HEK293 (cell line): ENCODE measurements at regions not wholly inside any gene's neighbourhood (a gene's known extent, or its start where the extent isn't known, plus 50 kb on each side); places are given as distances from the start of the nearest gene placed in this dataset.

Experiments
- CTCF ChIA-PET: fragments of 350-600 bp; formaldehyde crosslinking; extraction: SDS; loops from one replicate; lab custom pipeline; 2021; ENCODE audit warnings: antibody characterized with exemption; lab: Yijun Ruan, JAX
- POLR2A ChIA-PET: fragments of 300-600 bp; formaldehyde crosslinking; extraction: SDS; loops from one replicate; lab custom pipeline; 2020; ENCODE audit warnings: antibody characterized with exemption, inconsistent platforms; lab: Yijun Ruan, JAX
- H3K27ac ChIP-seq: fragments of 200-500 bp; sonication (Bioruptor generic); 2 replicates; pipeline ENCODE4 v1.5.1; 2014; ENCODE audit warnings: low read depth, low read length, control low read depth, inconsistent platforms; ENCODE audit errors: extremely low read depth
- H3K36me3 ChIP-seq, 2 experiments: fragments of 200-500 bp in 1 of 2; sonication (Bioruptor generic) in 1 of 2; 1 replicate in 1 of 2; 2 replicates in 1 of 2; pipeline ENCODE4 v1.5.1; 2014 to 2017; ENCODE audit warnings: inconsistent platforms in 2 of 2, low read length in 2 of 2; ENCODE audit not compliant: control insufficient read depth in 2 of 2, insufficient read depth in 1 of 2
- H3K4me1 ChIP-seq: fragments of 200-500 bp; sonication (Bioruptor generic); 2 replicates; pipeline ENCODE4 v1.5.1; 2014; ENCODE audit warnings: mild to moderate bottlenecking, low read length, inconsistent platforms; ENCODE audit not compliant: control insufficient read depth, insufficient read depth
- H3K4me3 ChIP-seq: 2 replicates; pipeline ENCODE4 v1.5.1; 2011; ENCODE audit warnings: low read depth, mild to moderate bottlenecking, control low read depth, low read length, moderate library complexity
- H3K9me3 ChIP-seq: fragments of 200-500 bp; sonication (Bioruptor generic); 2 replicates; pipeline ENCODE4 v1.5.1; 2014; ENCODE audit warnings: low read depth, low read length, inconsistent platforms; ENCODE audit not compliant: control insufficient read depth, insufficient read depth
- HOXA7 ChIP-seq: sonication (generic); formaldehyde crosslinking; IDR thresholded peaks from 2 replicates; pipeline ENCODE4 v1.8.1; 2022; ENCODE audit warnings: missing genetic modification reagents, borderline replicate concordance
- MEIS1 ChIP-seq: sonication (generic); formaldehyde crosslinking; IDR thresholded peaks from 2 replicates; pipeline ENCODE4 v1.8.1; 2022; ENCODE audit warnings: missing genetic modification reagents, mild to moderate bottlenecking, borderline replicate concordance
- MZF1 ChIP-seq: fragments of 450-650 bp; formaldehyde crosslinking; IDR thresholded peaks from 2 replicates; pipeline ENCODE4 v1.5.1; 2017; ENCODE audit warnings: missing biosample characterization, missing genetic modification characterization, borderline replicate concordance
- RBAK ChIP-seq: fragments of 450-650 bp; formaldehyde crosslinking; IDR thresholded peaks from 2 replicates; pipeline ENCODE4 v1.5.1; 2016; ENCODE audit warnings: missing biosample characterization, missing genetic modification characterization
- SCRT2 ChIP-seq: fragments of 450-650 bp; formaldehyde crosslinking; IDR thresholded peaks from 2 replicates; pipeline ENCODE4 v1.5.1; 2016; ENCODE audit warnings: missing biosample characterization, missing genetic modification characterization
- ZFHX2 ChIP-seq: fragments of 450-650 bp; formaldehyde crosslinking; conservative IDR thresholded peaks from 2 replicates; pipeline ENCODE4 v1.5.1; 2016; ENCODE audit warnings: missing biosample characterization, missing genetic modification characterization
- ZFP41 ChIP-seq: fragments of 450-650 bp; formaldehyde crosslinking; IDR thresholded peaks from 2 replicates; pipeline ENCODE4 v1.5.1; 2016; ENCODE audit warnings: missing biosample characterization, missing genetic modification characterization, borderline replicate concordance
- ZFP69B ChIP-seq: fragments of 450-650 bp; formaldehyde crosslinking; IDR thresholded peaks from 2 replicates; pipeline ENCODE4 v1.5.1; 2016; ENCODE audit warnings: missing biosample characterization, missing genetic modification characterization
- ZNF211 ChIP-seq: fragments of 450-650 bp; formaldehyde crosslinking; IDR thresholded peaks from 2 replicates; pipeline ENCODE4 v1.5.1; 2016; ENCODE audit warnings: low read depth, missing biosample characterization, missing genetic modification characterization
- ZNF596 ChIP-seq: fragments of 450-650 bp; IDR thresholded peaks from 2 replicates; pipeline ENCODE4 v1.5.0; 2018; ENCODE audit warnings: missing biosample characterization, mild to moderate bottlenecking, missing genetic modification characterization, moderate library complexity
- ZNF660 ChIP-seq: fragments of 450-650 bp; IDR thresholded peaks from 2 replicates; pipeline ENCODE4 v1.5.1; 2018; ENCODE audit warnings: missing biosample characterization, mild to moderate bottlenecking, missing genetic modification characterization
- ZNF664 ChIP-seq: fragments of 450-650 bp; formaldehyde crosslinking; IDR thresholded peaks from 2 replicates; pipeline ENCODE4 v1.5.1; 2016; ENCODE audit warnings: missing biosample characterization, missing genetic modification characterization
- ZNF76 ChIP-seq: fragments of 450-650 bp; formaldehyde crosslinking; IDR thresholded peaks from 2 replicates; pipeline ENCODE4; 2016; ENCODE audit warnings: low read depth, missing biosample characterization, missing genetic modification characterization, borderline replicate concordance
- TF ChIP-seq, protein P1 (sequence below): fragments of 450-650 bp; formaldehyde crosslinking; IDR thresholded peaks from 2 replicates; pipeline ENCODE4 v1.5.1; 2016; ENCODE audit warnings: missing biosample characterization, missing genetic modification characterization
- TF ChIP-seq, protein P2 (sequence below): fragments of 450-650 bp; formaldehyde crosslinking; IDR thresholded peaks from 2 replicates; pipeline ENCODE4 v1.5.1; 2016; ENCODE audit warnings: missing biosample characterization, missing genetic modification characterization
- TF ChIP-seq, protein P3 (sequence below): fragments of 450-650 bp; formaldehyde crosslinking; IDR thresholded peaks from 2 replicates; pipeline ENCODE4 v1.5.1; 2016; ENCODE audit warnings: missing biosample characterization, missing genetic modification characterization
- TF ChIP-seq, protein P4 (sequence below): fragments of 450-650 bp; formaldehyde crosslinking; IDR thresholded peaks from 2 replicates; pipeline ENCODE4 v1.5.1; 2017; ENCODE audit warnings: missing biosample characterization, missing genetic modification characterization
- TF ChIP-seq, protein P5 (sequence below): fragments of 450-650 bp; IDR thresholded peaks from 2 replicates; pipeline ENCODE4 v1.5.1; 2018; ENCODE audit warnings: missing biosample characterization, mild to moderate bottlenecking, missing genetic modification characterization

DNA sequence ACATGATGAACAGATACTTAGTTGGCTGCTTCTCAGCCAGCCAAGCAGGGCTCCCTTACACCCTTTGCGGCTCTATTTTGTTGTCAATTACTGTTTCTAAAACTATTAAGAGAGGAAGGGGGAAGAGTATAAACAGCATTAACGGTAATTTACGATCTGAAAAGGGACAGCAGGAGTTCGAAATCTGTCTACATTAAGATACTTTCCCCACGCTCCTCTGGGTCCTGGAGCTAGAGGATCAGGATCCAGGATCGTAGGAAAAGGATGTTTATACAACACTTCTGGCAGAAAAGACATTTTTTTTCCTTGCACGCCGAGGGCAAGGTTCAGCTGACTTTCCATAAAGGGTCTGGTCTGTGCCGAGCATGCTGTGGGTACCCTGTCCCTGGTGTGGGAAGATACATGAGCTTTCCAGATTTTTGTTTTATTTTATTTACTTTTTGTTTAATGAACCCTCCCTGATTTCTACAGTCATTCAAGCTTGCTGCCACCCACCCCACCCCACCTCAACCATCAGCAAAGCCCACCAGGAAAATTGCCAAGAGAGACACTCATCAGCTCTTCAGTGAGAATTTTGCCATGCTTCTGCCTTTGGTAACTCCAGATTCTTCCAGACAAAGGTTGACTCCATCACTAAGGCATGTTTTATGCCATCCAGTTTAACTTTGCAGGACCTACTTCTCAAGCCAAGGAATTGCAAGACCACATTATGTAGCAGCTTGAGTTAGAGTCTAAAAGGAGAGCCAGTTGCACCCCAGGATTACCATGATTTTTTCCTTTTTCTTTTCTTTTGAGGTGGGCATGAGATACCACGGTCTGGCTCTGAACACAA, 188.1 kb downstream of the QDPR start:
- no peak overlapping the region for H3K27ac ChIP-seq
- H3K9me3 ChIP-seq, result no peaks in the 10 kb centered on the region
- H3K4me3 ChIP-seq, result no peak overlapping the region
- ChIA-PET POLR2A (interaction anchor here (0.7 kb wide), 1 partner anchor 530 kb away, joined by 3 read pairs; no protein-coding TSS in a partner anchor), CTCF (interaction anchor here (0.6 to 1.7 kb wide), 19 partner anchors 8 to 1033 kb away, joined by 3 to 6 read pairs (median 3); no protein-coding TSS in a partner anchor)
- no peaks in the 10 kb centered on the region for H3K4me1 ChIP-seq
- TF ChIP-seq, protein P1, sequence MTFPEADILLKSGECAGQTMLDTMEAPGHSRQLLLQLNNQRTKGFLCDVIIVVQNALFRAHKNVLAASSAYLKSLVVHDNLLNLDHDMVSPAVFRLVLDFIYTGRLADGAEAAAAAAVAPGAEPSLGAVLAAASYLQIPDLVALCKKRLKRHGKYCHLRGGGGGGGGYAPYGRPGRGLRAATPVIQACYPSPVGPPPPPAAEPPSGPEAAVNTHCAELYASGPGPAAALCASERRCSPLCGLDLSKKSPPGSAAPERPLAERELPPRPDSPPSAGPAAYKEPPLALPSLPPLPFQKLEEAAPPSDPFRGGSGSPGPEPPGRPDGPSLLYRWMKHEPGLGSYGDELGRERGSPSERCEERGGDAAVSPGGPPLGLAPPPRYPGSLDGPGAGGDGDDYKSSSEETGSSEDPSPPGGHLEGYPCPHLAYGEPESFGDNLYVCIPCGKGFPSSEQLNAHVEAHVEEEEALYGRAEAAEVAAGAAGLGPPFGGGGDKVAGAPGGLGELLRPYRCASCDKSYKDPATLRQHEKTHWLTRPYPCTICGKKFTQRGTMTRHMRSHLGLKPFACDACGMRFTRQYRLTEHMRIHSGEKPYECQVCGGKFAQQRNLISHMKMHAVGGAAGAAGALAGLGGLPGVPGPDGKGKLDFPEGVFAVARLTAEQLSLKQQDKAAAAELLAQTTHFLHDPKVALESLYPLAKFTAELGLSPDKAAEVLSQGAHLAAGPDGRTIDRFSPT (tag by site-specific recombination), result no peak
- TF ChIP-seq ZFHX2 (tag by site-specific recombination), result no peak
- no peak for TF ChIP-seq HOXA7 (CRISPR knock-in tag)
- no peak for TF ChIP-seq SCRT2 (tag by site-specific recombination)
- TF ChIP-seq, protein P2, sequence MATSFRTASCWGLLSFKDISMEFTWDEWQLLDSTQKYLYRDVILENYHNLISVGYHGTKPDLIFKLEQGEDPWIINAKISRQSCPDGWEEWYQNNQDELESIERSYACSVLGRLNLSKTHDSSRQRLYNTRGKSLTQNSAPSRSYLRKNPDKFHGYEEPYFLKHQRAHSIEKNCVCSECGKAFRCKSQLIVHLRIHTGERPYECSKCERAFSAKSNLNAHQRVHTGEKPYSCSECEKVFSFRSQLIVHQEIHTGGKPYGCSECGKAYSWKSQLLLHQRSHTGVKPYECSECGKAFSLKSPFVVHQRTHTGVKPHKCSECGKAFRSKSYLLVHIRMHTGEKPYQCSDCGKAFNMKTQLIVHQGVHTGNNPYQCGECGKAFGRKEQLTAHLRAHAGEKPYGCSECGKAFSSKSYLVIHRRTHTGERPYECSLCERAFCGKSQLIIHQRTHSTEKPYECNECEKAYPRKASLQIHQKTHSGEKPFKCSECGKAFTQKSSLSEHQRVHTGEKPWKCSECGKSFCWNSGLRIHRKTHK (tag by site-specific recombination), result no peak
- no peak for TF ChIP-seq ZNF211 (tag by site-specific recombination)
- no peak for TF ChIP-seq ZNF596 (tag by site-specific recombination)
- TF ChIP-seq ZFP69B (tag by site-specific recombination), result no peak
- TF ChIP-seq ZNF664 (tag by site-specific recombination), result no peak
- TF ChIP-seq, protein P3, sequence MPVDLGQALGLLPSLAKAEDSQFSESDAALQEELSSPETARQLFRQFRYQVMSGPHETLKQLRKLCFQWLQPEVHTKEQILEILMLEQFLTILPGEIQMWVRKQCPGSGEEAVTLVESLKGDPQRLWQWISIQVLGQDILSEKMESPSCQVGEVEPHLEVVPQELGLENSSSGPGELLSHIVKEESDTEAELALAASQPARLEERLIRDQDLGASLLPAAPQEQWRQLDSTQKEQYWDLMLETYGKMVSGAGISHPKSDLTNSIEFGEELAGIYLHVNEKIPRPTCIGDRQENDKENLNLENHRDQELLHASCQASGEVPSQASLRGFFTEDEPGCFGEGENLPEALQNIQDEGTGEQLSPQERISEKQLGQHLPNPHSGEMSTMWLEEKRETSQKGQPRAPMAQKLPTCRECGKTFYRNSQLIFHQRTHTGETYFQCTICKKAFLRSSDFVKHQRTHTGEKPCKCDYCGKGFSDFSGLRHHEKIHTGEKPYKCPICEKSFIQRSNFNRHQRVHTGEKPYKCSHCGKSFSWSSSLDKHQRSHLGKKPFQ (tag by site-specific recombination), result no peak
- no peak for TF ChIP-seq MEIS1 (CRISPR knock-in tag)
- TF ChIP-seq ZNF660 (tag by site-specific recombination), result no peak
- TF ChIP-seq ZNF76 (tag by site-specific recombination), result no peak
- no peak for TF ChIP-seq ZFP41 (tag by site-specific recombination)
- TF ChIP-seq, protein P4, sequence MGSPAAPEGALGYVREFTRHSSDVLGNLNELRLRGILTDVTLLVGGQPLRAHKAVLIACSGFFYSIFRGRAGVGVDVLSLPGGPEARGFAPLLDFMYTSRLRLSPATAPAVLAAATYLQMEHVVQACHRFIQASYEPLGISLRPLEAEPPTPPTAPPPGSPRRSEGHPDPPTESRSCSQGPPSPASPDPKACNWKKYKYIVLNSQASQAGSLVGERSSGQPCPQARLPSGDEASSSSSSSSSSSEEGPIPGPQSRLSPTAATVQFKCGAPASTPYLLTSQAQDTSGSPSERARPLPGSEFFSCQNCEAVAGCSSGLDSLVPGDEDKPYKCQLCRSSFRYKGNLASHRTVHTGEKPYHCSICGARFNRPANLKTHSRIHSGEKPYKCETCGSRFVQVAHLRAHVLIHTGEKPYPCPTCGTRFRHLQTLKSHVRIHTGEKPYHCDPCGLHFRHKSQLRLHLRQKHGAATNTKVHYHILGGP (tag by site-specific recombination), result no peak
- TF ChIP-seq RBAK (tag by site-specific recombination), result no peak
- no peaks in the 10 kb centered on the region for H3K36me3 ChIP-seq

DNA sequence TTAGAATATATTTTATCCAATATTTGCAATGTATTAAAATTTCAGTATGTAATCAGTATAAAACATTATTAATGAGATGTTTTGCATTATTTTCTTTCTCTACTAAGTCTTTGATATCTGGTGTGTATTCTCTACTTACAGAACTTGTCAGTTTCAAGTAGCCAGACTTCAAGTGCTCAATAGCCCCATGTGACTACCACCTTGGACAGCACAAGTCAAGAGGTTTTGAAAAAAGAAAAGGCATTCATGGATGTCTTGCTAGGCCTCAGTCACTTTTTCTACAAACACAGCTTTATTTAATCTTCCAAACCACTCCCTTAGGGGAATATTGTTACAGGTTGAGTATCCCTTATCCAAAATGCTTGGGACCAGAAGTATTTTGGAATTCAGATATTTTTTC, 189.4 kb downstream of the QDPR start:
- TF ChIP-seq ZNF211 (tag by site-specific recombination), result no peak
- TF ChIP-seq, protein P5, sequence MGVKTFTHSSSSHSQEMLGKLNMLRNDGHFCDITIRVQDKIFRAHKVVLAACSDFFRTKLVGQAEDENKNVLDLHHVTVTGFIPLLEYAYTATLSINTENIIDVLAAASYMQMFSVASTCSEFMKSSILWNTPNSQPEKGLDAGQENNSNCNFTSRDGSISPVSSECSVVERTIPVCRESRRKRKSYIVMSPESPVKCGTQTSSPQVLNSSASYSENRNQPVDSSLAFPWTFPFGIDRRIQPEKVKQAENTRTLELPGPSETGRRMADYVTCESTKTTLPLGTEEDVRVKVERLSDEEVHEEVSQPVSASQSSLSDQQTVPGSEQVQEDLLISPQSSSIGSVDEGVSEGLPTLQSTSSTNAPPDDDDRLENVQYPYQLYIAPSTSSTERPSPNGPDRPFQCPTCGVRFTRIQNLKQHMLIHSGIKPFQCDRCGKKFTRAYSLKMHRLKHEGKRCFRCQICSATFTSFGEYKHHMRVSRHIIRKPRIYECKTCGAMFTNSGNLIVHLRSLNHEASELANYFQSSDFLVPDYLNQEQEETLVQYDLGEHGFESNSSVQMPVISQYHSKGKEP (tag by site-specific recombination), result no peak
- no peak for TF ChIP-seq MZF1 (tag by site-specific recombination)
- TF ChIP-seq, all 188 proteins: peak for 0
- Histone ChIP-seq H3K27ac (no peak overlapping the region), H3K36me3 (no peaks in the 10 kb centered on the region), H3K4me1 (no peaks in the 10 kb centered on the region), H3K9me3 (no peaks in the 10 kb centered on the region), H3K4me3 (no peak overlapping the region)
- ChIA-PET POLR2A (no interaction called here), CTCF (interaction anchor here (0.9 to 1.3 kb wide), 3 partner anchors 125 to 1032 kb away, joined by 3 to 4 read pairs (median 3); no protein-coding TSS in a partner anchor)
